GM12891 (cell line): ENCODE measurements at regions not wholly inside any gene's neighbourhood (a gene's known extent, or its start where the extent isn't known, plus 50 kb on each side); places are given as distances from the start of the nearest gene placed in this dataset.

ENCODE experiments used
- POLR2A ChIP-seq: IDR thresholded peaks from 2 replicates; pipeline ENCODE4 v1.6.1; 2011; ENCODE audit warnings: low read depth, low read length, control low read depth
- POLR2AphosphoS5 ChIP-seq: IDR thresholded peaks from 2 replicates; pipeline ENCODE4 v1.6.1; 2011; ENCODE audit warnings: low read depth, low read length, control low read depth
- TAF1 ChIP-seq: IDR thresholded peaks from 2 replicates; pipeline ENCODE4 v1.6.1; 2011; ENCODE audit warnings: low read depth, low read length, control low read depth

GRCh38 chrX:54640103-54640690 is 110.2 kb downstream of the GNL3L start:
- no peak for TF ChIP-seq POLR2A
- no peak for TF ChIP-seq POLR2AphosphoS5
- no peak for TF ChIP-seq TAF1
